Thyroid gland (tissue), 4 donors: ENCODE measurements at regions not wholly inside any gene's neighbourhood (a gene's known extent, or its start where the extent isn't known, plus 50 kb on each side); places are given as distances from the start of the nearest gene placed in this dataset.

Source experiments
- DNase-seq, 2 donors: peaks; one replicate each; pipeline ENCODE4 v3.0.0-alpha.2; 2019
- H3K27ac ChIP-seq, 3 donors: fragments of 200-600 bp; sonication (generic); 1 replicate in 2 of 3; 2 replicates in 1 of 3; pipeline ENCODE4 v1.5.1; 2016 to 2019; ENCODE audit warnings: mild to moderate bottlenecking in 1 of 3, moderate library complexity in 1 of 3
- H3K27me3 ChIP-seq: fragments of 200-600 bp; sonication (generic); one replicate; pipeline ENCODE4 v1.5.1; 2019
- H3K36me3 ChIP-seq, 2 donors: fragments of 200-600 bp; sonication (generic); one replicate each; pipeline ENCODE4 v1.5.1; 2016 to 2019
- H3K4me1 ChIP-seq, 2 donors: fragments of 200-600 bp; sonication (generic); one replicate each; pipeline ENCODE4 v1.5.1; 2017 to 2019
- H3K4me3 ChIP-seq, 3 donors: fragments of 200-600 bp; sonication (generic); replicated peaks in 1 of 3; 1 replicate in 2 of 3; 2 replicates in 1 of 3; pipeline ENCODE4 v1.5.1; 2016; ENCODE audit warnings: mild to moderate bottlenecking in 1 of 3
- H3K9me3 ChIP-seq: fragments of 200-600 bp; sonication (generic); one replicate; pipeline ENCODE4 v1.5.1; 2017
- CTCF ChIP-seq, 6 experiments: fragments of 200-600 bp in 3 of 6; fragments of 450-650 bp in 3 of 6; sonication (generic) in 3 of 6; IDR thresholded peaks; one replicate each; pipeline ENCODE4 v1.5.1; 2016 to 2019; ENCODE audit warnings: antibody characterized with exemption in 6 of 6, mild to moderate bottlenecking in 2 of 6, inconsistent platforms in 1 of 6, moderate library complexity in 1 of 6
- POLR2A ChIP-seq, 2 donors: fragments of 450-650 bp; IDR thresholded peaks; one replicate each; pipeline ENCODE4 v1.6.1; 2017; ENCODE audit warnings: antibody characterized with exemption in 2 of 2, mild to moderate bottlenecking in 2 of 2, moderate library complexity in 1 of 2
- WGBS, 2 donors: methylation state at CpG; one replicate each; pipeline ENCODE4 v1.1.5; 2017; 5-methylcytosine and 5-hydroxymethylcytosine counted together
- intact Hi-C: fragments of 100-400 bp; cut with DNase I; formaldehyde crosslinking; loops from one replicate; pipeline ENCODE4 v1.15.1; 2023

- H3K27ac ChIP-seq = no peak overlapping the region
- WGBS, 2 donors = 92 to 98% methylated on average over 1 of the region's 1 CpG
- TF ChIP-seq POLR2A (IDR thresholded peaks at IDR 0.05) (no peak), CTCF (IDR thresholded peaks at IDR 0.05) (no peak)
- intact Hi-C loops = no loop called here
- no peaks in the 10 kb centered on the region for H3K36me3 ChIP-seq
- H3K4me3 ChIP-seq = no peak overlapping the region
- H3K4me1 ChIP-seq = no peaks in the 10 kb centered on the region
- H3K9me3 ChIP-seq = no peaks in the 10 kb centered on the region
- DNase-seq = no peak
- H3K27me3 ChIP-seq = no peaks in the 10 kb centered on the region
These were observed 182.5 kb upstream of the CEP162 start for GRCh38 chr6:84409911-84410310.

- WGBS, 2 donors = 68 to 73% methylated on average over 4 of the region's 4 CpGs
- Histone ChIP-seq H3K4me1 (no peaks in the 10 kb centered on the region), H3K9me3 (no peaks in the 10 kb centered on the region), H3K27ac (no peak overlapping the region), H3K36me3 (no peaks in the 10 kb centered on the region), H3K27me3 (no peaks in the 10 kb centered on the region), H3K4me3 (no peak overlapping the region)
- TF ChIP-seq POLR2A (IDR thresholded peaks at IDR 0.05) (no peak), CTCF (IDR thresholded peaks at IDR 0.05) (no peak)
- intact Hi-C loops = no loop called here
- DNase-seq = no peak
These were observed 180.6 kb upstream of the CEP162 start for GRCh38 chr6:84408028-84408427.

- no peak for TF ChIP-seq CTCF (IDR thresholded peaks at IDR 0.05)
- TF ChIP-seq POLR2A (IDR thresholded peaks at IDR 0.05) = no peak
- intact Hi-C loops = no loop called here
- Histone ChIP-seq H3K36me3 (no peaks in the 10 kb centered on the region), H3K4me3 (no peak overlapping the region), H3K4me1 (no peaks in the 10 kb centered on the region), H3K27ac (no peak overlapping the region), H3K27me3 (no peaks in the 10 kb centered on the region), H3K9me3 (no peaks in the 10 kb centered on the region)
- no peak for DNase-seq
These were observed 176.1 kb upstream of the CEP162 start for GRCh38 chr6:84403545-84403944.

- DNase-seq = no peak
- WGBS, 2 donors = 84 to 89% methylated on average over 2 of the region's 2 CpGs
- intact Hi-C loops = no loop called here
These were observed 171.6 kb upstream of the CEP162 start for GRCh38 chr6:84399003-84399402.

GRCh38 chr6:84392261-84392660 lies 164.8 kb upstream of the CEP162 start:
- intact Hi-C loops = no loop called here
- TF ChIP-seq POLR2A (IDR thresholded peaks at IDR 0.05) (no peak), CTCF (IDR thresholded peaks at IDR 0.05) (no peak)
- DNase-seq = no peak
- Histone ChIP-seq H3K36me3 (no peaks in the 10 kb centered on the region), H3K9me3 (no peaks in the 10 kb centered on the region), H3K27ac (no peak overlapping the region), H3K4me3 (no peak overlapping the region), H3K27me3 (no peaks in the 10 kb centered on the region), H3K4me1 (no peaks in the 10 kb centered on the region)
- 64 to 88% methylated on average over 3 of the region's 3 CpGs for WGBS, 2 donors

More at GRCh38 chr6:84399003-84399402, 171.6 kb upstream of the CEP162 start:
- H3K27ac ChIP-seq = no peak overlapping the region
- no peaks in the 10 kb centered on the region for H3K4me1 ChIP-seq
- H3K27me3 ChIP-seq = no peaks in the 10 kb centered on the region
- no peaks in the 10 kb centered on the region for H3K9me3 ChIP-seq
- TF ChIP-seq POLR2A (IDR thresholded peaks at IDR 0.05) (no peak), CTCF (IDR thresholded peaks at IDR 0.05) (no peak)
- no peak overlapping the region for H3K4me3 ChIP-seq
- H3K36me3 ChIP-seq = no peaks in the 10 kb centered on the region
